ENCODE measurements at regions not wholly inside any gene's neighbourhood (a gene's known extent, or its start where the extent isn't known, plus 50 kb on each side); places are given as distances from the start of the nearest gene placed in this dataset.

GRCh38 chr4:166493924-166494345 lies 620.9 kb downstream of the TLL1 start:
- no peak for TF ChIP-seq POLR2AphosphoS5 (IDR thresholded peaks at IDR 0.05; ENCODE audit: borderline replicate concordance, low read depth, low read length)
- TF ChIP-seq EZH2 (IDR thresholded peaks at IDR 0.05) = no peak
- TF ChIP-seq FOXP2 (optimal IDR thresholded peaks at IDR 0.05; ENCODE audit: control extremely low read depth, extremely low read length, insufficient read depth) = no peak
- no peak overlapping the region for H3K27ac ChIP-seq
- H3K9ac ChIP-seq (ENCODE audit: insufficient read length) = no peak overlapping the region
- no peaks in the 10 kb centered on the region for H3K36me3 ChIP-seq (ENCODE audit: insufficient read depth, low read length)
- H3K9me3 ChIP-seq (ENCODE audit: low read depth, low read length) = no peaks in the 10 kb centered on the region
- no peak for DNase-seq (ENCODE audit: low read depth, low spot score)
- H3K4me3 ChIP-seq = no peak overlapping the region

- Histone ChIP-seq H3K9me3 (ENCODE audit: low read depth, low read length) (no peaks in the 10 kb centered on the region), H3K36me3 (ENCODE audit: insufficient read depth, low read length) (no peaks in the 10 kb centered on the region), H3K27ac (no peak overlapping the region), H3K9ac (ENCODE audit: insufficient read length) (no peak overlapping the region), H3K4me3 (no peak overlapping the region)
- no peak for DNase-seq (ENCODE audit: low read depth, low spot score)
- TF ChIP-seq EZH2 (IDR thresholded peaks at IDR 0.05) (no peak), POLR2AphosphoS5 (IDR thresholded peaks at IDR 0.05; ENCODE audit: borderline replicate concordance, low read depth, low read length) (no peak), FOXP2 (optimal IDR thresholded peaks at IDR 0.05; ENCODE audit: control extremely low read depth, extremely low read length, insufficient read depth) (no peak)
Observed at GRCh38 chr4:166498546-166498945, 625.5 kb downstream of the TLL1 start.

- DNase-seq (ENCODE audit: low read depth, low spot score) = no peak
- H3K9ac ChIP-seq (ENCODE audit: insufficient read length) = no peak overlapping the region
- no peak overlapping the region for H3K4me3 ChIP-seq
- no peaks in the 10 kb centered on the region for H3K36me3 ChIP-seq (ENCODE audit: insufficient read depth, low read length)
- H3K27ac ChIP-seq = no peak overlapping the region
- no peak for TF ChIP-seq POLR2AphosphoS5 (IDR thresholded peaks at IDR 0.05; ENCODE audit: borderline replicate concordance, low read depth, low read length)
- no peak for TF ChIP-seq FOXP2 (optimal IDR thresholded peaks at IDR 0.05; ENCODE audit: control extremely low read depth, extremely low read length, insufficient read depth)
- no peak for TF ChIP-seq EZH2 (IDR thresholded peaks at IDR 0.05)
- no peaks in the 10 kb centered on the region for H3K9me3 ChIP-seq (ENCODE audit: low read depth, low read length)
Observed at GRCh38 chr4:166499820-166500219, 626.8 kb downstream of the TLL1 start.

GRCh38 chr4:166501941-166502382 lies 628.9 kb downstream of the TLL1 start:
- no peak for TF ChIP-seq FOXP2 (optimal IDR thresholded peaks at IDR 0.05; ENCODE audit: control extremely low read depth, extremely low read length, insufficient read depth)
- no peak for TF ChIP-seq EZH2 (IDR thresholded peaks at IDR 0.05)
- TF ChIP-seq POLR2AphosphoS5 (IDR thresholded peaks at IDR 0.05; ENCODE audit: borderline replicate concordance, low read depth, low read length) = no peak
- H3K9ac ChIP-seq (ENCODE audit: insufficient read length) = no peak overlapping the region
- H3K4me3 ChIP-seq = no peak overlapping the region
- no peak for DNase-seq (ENCODE audit: low read depth, low spot score)
- H3K27ac ChIP-seq = no peak overlapping the region
- no peaks in the 10 kb centered on the region for H3K9me3 ChIP-seq (ENCODE audit: low read depth, low read length)
- H3K36me3 ChIP-seq (ENCODE audit: insufficient read depth, low read length) = no peaks in the 10 kb centered on the region

- TF ChIP-seq POLR2AphosphoS5 (IDR thresholded peaks at IDR 0.05; ENCODE audit: borderline replicate concordance, low read depth, low read length) (no peak), EZH2 (IDR thresholded peaks at IDR 0.05) (no peak), FOXP2 (optimal IDR thresholded peaks at IDR 0.05; ENCODE audit: control extremely low read depth, extremely low read length, insufficient read depth) (no peak)
- Histone ChIP-seq H3K27ac (no peak overlapping the region), H3K9me3 (ENCODE audit: low read depth, low read length) (no peaks in the 10 kb centered on the region), H3K36me3 (ENCODE audit: insufficient read depth, low read length) (no peaks in the 10 kb centered on the region), H3K9ac (ENCODE audit: insufficient read length) (no peak overlapping the region), H3K4me3 (no peak overlapping the region)
- DNase-seq (ENCODE audit: low read depth, low spot score) = no peak
Observed at GRCh38 chr4:166502660-166503059, 629.6 kb downstream of the TLL1 start.

GRCh38 chr4:166506051-166506450 lies 633.0 kb downstream of the TLL1 start:
- no peak for DNase-seq (ENCODE audit: low read depth, low spot score)
- TF ChIP-seq POLR2AphosphoS5 (IDR thresholded peaks at IDR 0.05; ENCODE audit: borderline replicate concordance, low read depth, low read length) (no peak), FOXP2 (optimal IDR thresholded peaks at IDR 0.05; ENCODE audit: control extremely low read depth, extremely low read length, insufficient read depth) (no peak), EZH2 (IDR thresholded peaks at IDR 0.05) (no peak)
- H3K36me3 ChIP-seq (ENCODE audit: insufficient read depth, low read length) = no peaks in the 10 kb centered on the region
- no peaks in the 10 kb centered on the region for H3K9me3 ChIP-seq (ENCODE audit: low read depth, low read length)
- no peak overlapping the region for H3K4me3 ChIP-seq
- H3K27ac ChIP-seq = no peak overlapping the region
- H3K9ac ChIP-seq (ENCODE audit: insufficient read length) = no peak overlapping the region

GRCh38 chr4:166512267-166512666 lies 639.2 kb downstream of the TLL1 start:
- no peak overlapping the region for H3K4me3 ChIP-seq
- no peak for TF ChIP-seq EZH2 (IDR thresholded peaks at IDR 0.05)
- no peak for TF ChIP-seq FOXP2 (optimal IDR thresholded peaks at IDR 0.05; ENCODE audit: control extremely low read depth, extremely low read length, insufficient read depth)
- TF ChIP-seq POLR2AphosphoS5 (IDR thresholded peaks at IDR 0.05; ENCODE audit: borderline replicate concordance, low read depth, low read length) = no peak
- H3K27ac ChIP-seq = no peak overlapping the region
- no peaks in the 10 kb centered on the region for H3K9me3 ChIP-seq (ENCODE audit: low read depth, low read length)
- H3K9ac ChIP-seq (ENCODE audit: insufficient read length) = no peak overlapping the region
- H3K36me3 ChIP-seq (ENCODE audit: insufficient read depth, low read length) = no peaks in the 10 kb centered on the region
- DNase-seq (ENCODE audit: low read depth, low spot score) = no peak

GRCh38 chr4:166518315-166518714 lies 645.3 kb downstream of the TLL1 start:
- no peak for TF ChIP-seq EZH2 (IDR thresholded peaks at IDR 0.05)
- TF ChIP-seq POLR2AphosphoS5 (IDR thresholded peaks at IDR 0.05; ENCODE audit: borderline replicate concordance, low read depth, low read length) = no peak
- TF ChIP-seq FOXP2 (optimal IDR thresholded peaks at IDR 0.05; ENCODE audit: control extremely low read depth, extremely low read length, insufficient read depth) = no peak
- no peak for DNase-seq (ENCODE audit: low read depth, low spot score)
- Histone ChIP-seq H3K9ac (ENCODE audit: insufficient read length) (no peak overlapping the region), H3K36me3 (ENCODE audit: insufficient read depth, low read length) (no peaks in the 10 kb centered on the region), H3K4me3 (no peak overlapping the region), H3K27ac (no peak overlapping the region), H3K9me3 (ENCODE audit: low read depth, low read length) (no peaks in the 10 kb centered on the region)

GRCh38 chr4:166518776-166519175 lies 645.7 kb downstream of the TLL1 start:
- Histone ChIP-seq H3K4me3 (no peak overlapping the region), H3K27ac (no peak overlapping the region), H3K36me3 (ENCODE audit: insufficient read depth, low read length) (no peaks in the 10 kb centered on the region), H3K9me3 (ENCODE audit: low read depth, low read length) (no peaks in the 10 kb centered on the region), H3K9ac (ENCODE audit: insufficient read length) (no peak overlapping the region)
- TF ChIP-seq EZH2 (IDR thresholded peaks at IDR 0.05) = no peak
- TF ChIP-seq POLR2AphosphoS5 (IDR thresholded peaks at IDR 0.05; ENCODE audit: borderline replicate concordance, low read depth, low read length) = no peak
- TF ChIP-seq FOXP2 (optimal IDR thresholded peaks at IDR 0.05; ENCODE audit: control extremely low read depth, extremely low read length, insufficient read depth) = no peak
- no peak for DNase-seq (ENCODE audit: low read depth, low spot score)
